Stomach smooth muscle (tissue), 2 donors: ENCODE measurements at regions not wholly inside any gene's neighbourhood (a gene's known extent, or its start where the extent isn't known, plus 50 kb on each side); places are given as distances from the start of the nearest gene placed in this dataset.

Experiments used
- H3K27ac ChIP-seq: one replicate; pipeline ENCODE4 v1.7.0; 2013; ENCODE audit warnings: mild to moderate bottlenecking, low read length, inconsistent platforms
- H3K27me3 ChIP-seq, 2 donors: one replicate each; pipeline ENCODE4 v1.7.0; 2013; ENCODE audit warnings: low read length in 2 of 2; ENCODE audit not compliant: insufficient read depth in 2 of 2, control insufficient read depth in 1 of 2
- H3K36me3 ChIP-seq, 2 donors: one replicate each; pipeline ENCODE4 v1.7.0; 2013; ENCODE audit warnings: low read length in 2 of 2; ENCODE audit not compliant: control insufficient read depth in 2 of 2, insufficient read depth in 2 of 2
- H3K4me1 ChIP-seq: one replicate; pipeline ENCODE4 v1.7.0; 2013; ENCODE audit warnings: low read length; ENCODE audit not compliant: control insufficient read depth, insufficient read depth
- H3K4me3 ChIP-seq, 2 donors: one replicate each; pipeline ENCODE4 v1.7.0; 2013; ENCODE audit warnings: low read length in 2 of 2
- H3K9ac ChIP-seq, 2 donors: one replicate each; pipeline ENCODE4 v1.7.0; 2013; ENCODE audit warnings: low read length in 2 of 2, mild to moderate bottlenecking in 1 of 2
- H3K9me3 ChIP-seq, 2 donors: one replicate each; pipeline ENCODE4 v1.7.0; 2013; ENCODE audit warnings: low read length in 2 of 2; ENCODE audit not compliant: control insufficient read depth in 2 of 2
- donor health status: healthy.
- donor health status: Pancreatic carcinoma.

- H3K27ac ChIP-seq = no peak overlapping the region
- no peak overlapping the region for H3K4me3 ChIP-seq
- H3K9ac ChIP-seq = no peak overlapping the region
- H3K4me1 ChIP-seq = no peaks in the 10 kb centered on the region
- H3K9me3 ChIP-seq = no peaks in the 10 kb centered on the region
- peaks cover 0 to 2% of the 10 kb centered on the region in 2 donors for H3K27me3 ChIP-seq
- H3K36me3 ChIP-seq = no peaks in the 10 kb centered on the region
Observed at GRCh38 chr16:26952411-26952810, 114.3 kb upstream of the C16orf82 start.

GRCh38 chr16:26957283-26957859, 109.4 kb upstream of the C16orf82 start:
- peaks cover 0 to 2% of the 10 kb centered on the region in 2 donors for H3K27me3 ChIP-seq
- peaks cover 0 to 4% of the 10 kb centered on the region in 2 donors for H3K9me3 ChIP-seq
- no peak overlapping the region for H3K9ac ChIP-seq
- H3K4me1 ChIP-seq = no peaks in the 10 kb centered on the region
- no peaks in the 10 kb centered on the region for H3K36me3 ChIP-seq
- H3K4me3 ChIP-seq = no peak overlapping the region
- no peak overlapping the region for H3K27ac ChIP-seq

GRCh38 chr16:26959416-26960009, 107.2 kb upstream of the C16orf82 start:
- Histone ChIP-seq H3K27ac (no peak overlapping the region), H3K27me3 (no peaks in the 10 kb centered on the region), H3K4me1 (no peaks in the 10 kb centered on the region), H3K9me3 (peaks cover 0 to 4% of the 10 kb centered on the region in 2 donors), H3K9ac (no peak overlapping the region), H3K4me3 (no peak overlapping the region), H3K36me3 (no peaks in the 10 kb centered on the region)

- Histone ChIP-seq H3K27ac (no peak overlapping the region), H3K9ac (no peak overlapping the region), H3K27me3 (no peaks in the 10 kb centered on the region), H3K4me1 (no peaks in the 10 kb centered on the region), H3K9me3 (peaks cover 0 to 4% of the 10 kb centered on the region in 2 donors), H3K36me3 (no peaks in the 10 kb centered on the region), H3K4me3 (no peak overlapping the region)
Observed at GRCh38 chr16:26961459-26961858, 105.3 kb upstream of the C16orf82 start.

- Histone ChIP-seq H3K27ac (no peak overlapping the region), H3K27me3 (no peaks in the 10 kb centered on the region), H3K4me1 (no peaks in the 10 kb centered on the region), H3K9me3 (peaks cover 0 to 4% of the 10 kb centered on the region in 2 donors), H3K9ac (no peak overlapping the region), H3K36me3 (no peaks in the 10 kb centered on the region), H3K4me3 (no peak overlapping the region)
Observed at GRCh38 chr16:26963109-26963508, 103.6 kb upstream of the C16orf82 start.

GRCh38 chr16:26969589-26970231, 97.0 kb upstream of the C16orf82 start:
- peaks cover 0 to 2% of the 10 kb centered on the region in 2 donors for H3K27me3 ChIP-seq
- H3K36me3 ChIP-seq = no peaks in the 10 kb centered on the region
- no peaks in the 10 kb centered on the region for H3K4me1 ChIP-seq
- no peak overlapping the region for H3K9ac ChIP-seq
- H3K9me3 ChIP-seq = no peaks in the 10 kb centered on the region
- no peak overlapping the region for H3K4me3 ChIP-seq
- no peak overlapping the region for H3K27ac ChIP-seq

GRCh38 chr16:26970292-26970691, 96.4 kb upstream of the C16orf82 start:
- Histone ChIP-seq H3K9me3 (no peaks in the 10 kb centered on the region), H3K27me3 (peaks cover 0 to 2% of the 10 kb centered on the region in 2 donors), H3K27ac (no peak overlapping the region), H3K4me1 (no peaks in the 10 kb centered on the region), H3K9ac (no peak overlapping the region), H3K36me3 (no peaks in the 10 kb centered on the region), H3K4me3 (no peak overlapping the region)

GRCh38 chr16:26976873-26977272, 89.9 kb upstream of the C16orf82 start:
- H3K4me1 ChIP-seq = no peaks in the 10 kb centered on the region
- H3K9me3 ChIP-seq = no peaks in the 10 kb centered on the region
- no peak overlapping the region for H3K9ac ChIP-seq
- peaks cover 0 to 2% of the 10 kb centered on the region in 2 donors for H3K27me3 ChIP-seq
- H3K27ac ChIP-seq = no peak overlapping the region
- no peak overlapping the region for H3K4me3 ChIP-seq
- no peaks in the 10 kb centered on the region for H3K36me3 ChIP-seq

- Histone ChIP-seq H3K27ac (no peak overlapping the region), H3K4me1 (no peaks in the 10 kb centered on the region), H3K9me3 (peaks cover 0 to 4% of the 10 kb centered on the region in 2 donors), H3K9ac (no peak overlapping the region), H3K4me3 (no peak overlapping the region), H3K27me3 (no peaks in the 10 kb centered on the region), H3K36me3 (no peaks in the 10 kb centered on the region)
Observed at GRCh38 chr16:26981266-26981938, 85.3 kb upstream of the C16orf82 start.

- no peak overlapping the region for H3K27ac ChIP-seq
- H3K36me3 ChIP-seq = no peaks in the 10 kb centered on the region
- H3K4me1 ChIP-seq = no peaks in the 10 kb centered on the region
- H3K9ac ChIP-seq = no peak overlapping the region
- no peak overlapping the region for H3K4me3 ChIP-seq
- H3K9me3 ChIP-seq = peaks cover 0 to 4% of the 10 kb centered on the region in 2 donors
- no peaks in the 10 kb centered on the region for H3K27me3 ChIP-seq
Observed at GRCh38 chr16:26982422-26982821, 84.3 kb upstream of the C16orf82 start.
